GM10266 (cell line): ENCODE measurements at regions not wholly inside any gene's neighbourhood (a gene's known extent, or its start where the extent isn't known, plus 50 kb on each side); places are given as distances from the start of the nearest gene placed in this dataset.

Experiments
- DNase-seq: peaks from one replicate; pipeline ENCODE4 v3.0.0; 2012; ENCODE audit errors: extremely low spot score
- TF ChIP-seq, protein P1 (sequence below): IDR thresholded peaks from 2 replicates; pipeline ENCODE4 v1.5.1; 2012; ENCODE audit warnings: mild to moderate bottlenecking, low read depth; ENCODE audit not compliant: control insufficient read depth, insufficient read depth; ENCODE audit errors: missing control alignments

DNA sequence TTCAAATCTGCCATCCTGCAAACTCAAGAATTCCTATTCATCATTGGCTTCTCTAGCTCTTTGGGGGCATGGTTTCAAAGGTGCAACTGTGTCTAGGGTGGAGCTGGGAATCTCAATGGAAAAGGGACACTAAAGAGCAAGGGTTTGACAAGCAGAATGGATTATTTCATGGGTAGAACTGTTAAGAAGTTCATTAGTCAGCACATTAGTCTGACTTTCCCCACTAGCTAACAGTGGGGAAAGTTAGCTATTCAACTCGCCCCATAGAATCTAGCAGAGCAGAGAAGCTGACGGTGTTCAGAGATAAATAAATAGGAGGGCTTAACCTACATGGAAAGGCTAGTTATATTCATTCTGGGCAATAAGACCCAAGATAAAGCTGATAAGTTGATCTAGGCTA, 153.9 kb downstream of the EMP1 start:
- no peak for DNase-seq
- TF ChIP-seq, protein P1, sequence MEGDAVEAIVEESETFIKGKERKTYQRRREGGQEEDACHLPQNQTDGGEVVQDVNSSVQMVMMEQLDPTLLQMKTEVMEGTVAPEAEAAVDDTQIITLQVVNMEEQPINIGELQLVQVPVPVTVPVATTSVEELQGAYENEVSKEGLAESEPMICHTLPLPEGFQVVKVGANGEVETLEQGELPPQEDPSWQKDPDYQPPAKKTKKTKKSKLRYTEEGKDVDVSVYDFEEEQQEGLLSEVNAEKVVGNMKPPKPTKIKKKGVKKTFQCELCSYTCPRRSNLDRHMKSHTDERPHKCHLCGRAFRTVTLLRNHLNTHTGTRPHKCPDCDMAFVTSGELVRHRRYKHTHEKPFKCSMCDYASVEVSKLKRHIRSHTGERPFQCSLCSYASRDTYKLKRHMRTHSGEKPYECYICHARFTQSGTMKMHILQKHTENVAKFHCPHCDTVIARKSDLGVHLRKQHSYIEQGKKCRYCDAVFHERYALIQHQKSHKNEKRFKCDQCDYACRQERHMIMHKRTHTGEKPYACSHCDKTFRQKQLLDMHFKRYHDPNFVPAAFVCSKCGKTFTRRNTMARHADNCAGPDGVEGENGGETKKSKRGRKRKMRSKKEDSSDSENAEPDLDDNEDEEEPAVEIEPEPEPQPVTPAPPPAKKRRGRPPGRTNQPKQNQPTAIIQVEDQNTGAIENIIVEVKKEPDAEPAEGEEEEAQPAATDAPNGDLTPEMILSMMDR: no peak

DNA sequence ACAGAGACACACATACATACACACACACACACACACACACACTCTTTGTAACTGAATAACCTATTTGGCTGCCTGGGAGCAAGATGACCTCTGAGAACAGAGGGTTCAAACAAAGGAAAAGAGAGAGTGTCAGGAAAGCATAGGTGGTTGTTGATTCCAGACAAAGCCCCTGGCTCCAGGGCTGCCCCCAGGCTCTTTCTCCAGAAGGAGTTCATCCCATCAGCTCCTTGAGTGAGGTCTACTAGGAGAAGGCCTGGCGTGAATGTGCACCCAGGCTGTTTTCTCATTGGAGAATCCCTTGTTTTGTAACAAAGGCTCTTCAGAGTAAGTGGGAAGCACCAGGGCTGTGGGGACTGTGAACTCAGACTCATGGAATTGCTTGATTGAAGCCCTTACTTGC, 151.9 kb downstream of the EMP1 start:
- TF ChIP-seq, protein P1: no peak

DNA sequence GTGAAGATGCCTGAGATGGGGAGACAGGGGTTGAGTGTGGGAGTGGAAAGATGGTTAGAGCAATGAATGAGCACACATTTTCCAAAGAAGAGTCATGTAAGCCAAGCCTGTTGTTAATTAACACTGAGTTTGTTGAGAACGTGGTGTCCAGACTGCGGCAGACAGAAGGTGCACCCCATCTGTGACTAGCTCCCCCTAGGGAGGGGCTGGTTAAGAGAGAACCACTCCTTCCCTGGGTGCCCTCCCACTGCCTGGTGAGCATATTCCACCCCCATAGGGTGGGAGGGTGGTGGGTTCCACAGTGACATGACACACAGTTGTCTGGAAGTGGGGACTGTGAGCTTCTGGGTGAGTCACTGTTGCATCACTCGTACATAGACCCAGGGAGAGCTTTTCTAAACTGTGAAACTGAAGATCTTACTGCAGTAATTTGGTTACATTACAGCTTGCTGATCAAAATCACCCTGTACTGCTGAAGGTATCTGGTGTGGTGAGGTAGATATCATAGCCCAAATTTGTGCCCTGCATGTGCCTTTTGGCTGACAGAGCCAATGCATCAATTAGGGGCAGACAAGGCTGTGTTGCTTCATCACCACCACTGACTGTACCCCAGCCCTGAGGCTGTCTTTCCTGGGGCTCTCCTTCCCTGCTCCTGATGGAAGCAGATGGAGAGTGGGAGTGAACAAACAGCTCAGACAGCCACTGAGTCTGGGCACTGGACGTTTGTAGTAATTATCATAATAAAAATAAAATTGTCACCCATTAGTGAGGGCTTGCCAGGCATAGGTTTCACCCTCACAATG, 150.9 kb downstream of the EMP1 start:
- no peak for DNase-seq
- TF ChIP-seq, protein P1: no peak

More for the DNA sequence above, 151.9 kb downstream of the EMP1 start:
- no peak for DNase-seq

DNA sequence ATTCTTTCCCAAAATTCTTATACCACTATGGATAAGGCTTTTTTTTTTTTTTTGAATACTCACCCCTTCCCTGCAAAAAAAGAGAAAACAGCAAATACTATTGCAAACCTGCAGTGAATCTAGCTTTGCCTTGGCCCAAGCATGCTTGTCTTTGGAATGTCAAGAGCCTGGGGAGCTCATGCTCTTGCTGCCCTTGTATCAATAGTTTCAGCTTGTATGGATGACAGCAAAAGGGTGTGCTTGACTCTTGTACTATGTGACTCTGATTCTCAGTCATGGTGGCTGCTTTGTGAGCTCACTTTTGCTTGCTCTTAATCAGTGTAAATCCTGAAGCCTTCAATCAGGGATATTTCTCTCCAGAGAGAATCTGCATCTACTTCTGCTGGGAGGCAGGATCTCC, 149.2 kb downstream of the EMP1 start:
- DNase-seq: no peak
- TF ChIP-seq, protein P1: no peak

DNA sequence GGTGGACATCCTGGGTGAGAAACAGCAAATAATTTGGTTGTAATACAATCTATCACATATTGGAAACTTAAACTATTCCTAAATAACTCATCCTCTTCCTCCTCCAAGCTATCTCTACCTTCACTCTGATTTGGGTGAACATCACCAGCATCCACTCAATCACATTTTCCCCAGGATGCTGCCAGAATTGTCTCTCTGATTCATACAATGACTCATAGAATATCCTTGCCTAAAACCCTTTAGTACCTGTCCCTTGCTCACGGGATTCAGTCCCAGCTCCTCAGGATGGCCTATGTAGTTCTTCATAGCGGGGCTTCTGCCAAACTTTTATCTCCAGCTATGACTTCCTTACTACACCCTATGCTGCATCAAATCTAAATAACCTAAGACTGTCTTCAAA, 146.8 kb downstream of the EMP1 start:
- TF ChIP-seq, protein P1: no peak
- no peak for DNase-seq

DNA sequence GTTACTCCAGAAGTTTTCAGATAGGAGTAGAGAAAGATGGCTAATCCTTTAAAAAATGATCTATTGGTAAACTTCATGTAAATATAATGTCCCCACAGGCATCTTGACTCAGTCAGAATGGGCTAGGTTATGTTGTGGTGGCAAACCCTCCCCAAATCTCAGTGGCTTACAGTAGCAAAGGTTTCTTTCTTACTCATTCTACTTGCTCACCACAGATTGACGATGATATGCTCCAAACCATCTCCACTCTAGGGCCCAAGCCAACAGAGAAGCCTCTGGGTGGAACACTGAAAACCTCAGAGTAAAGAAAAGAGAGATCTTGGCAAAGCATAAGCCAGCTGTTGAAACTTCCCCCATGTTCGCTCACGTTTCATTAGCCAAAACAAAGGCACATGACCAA, 146.4 kb downstream of the EMP1 start:
- no peak for DNase-seq
- TF ChIP-seq, protein P1: no peak

DNA sequence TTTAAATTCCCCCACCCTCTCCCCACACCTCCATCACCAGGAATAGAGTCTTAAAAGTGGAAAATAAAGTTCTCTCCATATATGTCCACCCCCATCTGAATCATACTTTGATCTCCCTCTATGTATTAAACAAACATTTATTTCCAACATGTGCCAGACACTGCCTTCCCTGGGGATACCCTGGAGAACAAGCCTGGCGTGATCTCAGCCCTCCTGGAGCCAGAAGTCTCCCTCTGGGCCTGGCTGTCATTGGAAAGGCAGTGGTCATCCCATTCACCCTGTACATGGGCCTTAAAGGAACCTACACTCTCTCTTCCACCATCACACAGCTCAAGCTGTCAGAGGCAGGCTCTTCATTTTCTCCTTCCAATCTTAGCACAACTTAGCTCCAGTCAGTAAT, 143.6 kb downstream of the EMP1 start:
- TF ChIP-seq, protein P1: no peak
- DNase-seq: no peak
